Hematopoietic multipotent progenitor cell treated with erythropoietin and hydrocortisone succinate and interleukin-3 and kit ligand, for 15 days (in vitro differentiated cells): ENCODE measurements at regions not wholly inside any gene's neighbourhood (a gene's known extent, or its start where the extent isn't known, plus 50 kb on each side); places are given as distances from the start of the nearest gene placed in this dataset.

Experiments
- DNase-seq: peaks from one replicate; pipeline ENCODE4 v3.0.0-alpha.2; 2015; ENCODE audit warnings: low spot score

DNA sequence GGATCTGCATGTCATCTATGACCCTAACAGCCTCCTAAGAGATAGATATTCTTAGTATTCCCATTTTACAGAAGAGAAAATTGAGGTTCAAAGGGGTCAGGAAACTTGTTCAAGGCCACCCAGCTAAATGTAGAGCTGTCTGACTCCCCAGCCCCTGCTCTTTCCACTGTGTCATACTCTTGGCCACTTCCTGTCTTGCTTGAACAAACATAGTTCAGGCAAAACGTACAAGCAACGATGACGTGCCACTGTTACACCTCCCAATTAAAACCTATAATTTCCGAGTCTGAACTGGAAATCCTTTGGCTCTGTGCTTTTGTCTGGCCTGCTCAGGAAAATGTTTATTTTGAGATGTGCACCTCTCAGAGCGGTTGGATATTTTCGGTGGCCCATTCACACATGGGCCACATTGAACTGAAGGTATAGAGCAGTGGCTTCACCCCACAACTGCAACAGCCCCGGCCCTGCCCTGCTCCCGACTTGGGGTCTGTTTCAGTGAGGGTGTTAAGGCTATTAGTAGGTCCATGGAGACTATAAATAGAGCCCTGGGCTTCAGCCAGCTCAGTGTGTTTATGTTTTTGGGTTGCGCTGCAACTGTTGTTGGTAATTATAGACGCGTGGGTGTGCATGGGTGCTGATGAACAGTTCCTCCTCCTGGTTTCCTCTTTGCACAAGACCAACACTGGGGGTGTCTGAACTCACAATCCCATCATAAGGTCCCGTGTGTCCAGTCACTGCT lies 172.3 kb upstream of the ADO start:
- no peak for DNase-seq

DNA sequence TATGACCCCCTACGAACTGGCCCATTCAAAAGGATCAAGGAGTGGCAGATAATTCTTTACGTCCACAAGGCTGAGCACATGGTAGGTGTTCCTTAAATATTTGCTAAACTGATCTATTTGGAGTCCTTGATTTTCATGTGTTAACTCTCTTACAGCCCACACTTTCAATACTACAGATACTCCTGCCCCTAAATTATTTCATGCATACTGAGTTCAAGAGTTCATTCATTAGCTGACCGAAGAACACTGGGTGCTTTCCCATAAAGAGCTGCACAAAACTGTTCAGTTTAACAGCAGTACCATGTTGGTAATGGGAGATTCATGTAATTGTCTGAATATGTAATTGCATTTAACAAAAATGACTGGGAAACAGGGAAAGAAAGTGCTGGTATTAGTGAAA lies 170.5 kb upstream of the ADO start:
- DNase-seq, result no peak

DNA sequence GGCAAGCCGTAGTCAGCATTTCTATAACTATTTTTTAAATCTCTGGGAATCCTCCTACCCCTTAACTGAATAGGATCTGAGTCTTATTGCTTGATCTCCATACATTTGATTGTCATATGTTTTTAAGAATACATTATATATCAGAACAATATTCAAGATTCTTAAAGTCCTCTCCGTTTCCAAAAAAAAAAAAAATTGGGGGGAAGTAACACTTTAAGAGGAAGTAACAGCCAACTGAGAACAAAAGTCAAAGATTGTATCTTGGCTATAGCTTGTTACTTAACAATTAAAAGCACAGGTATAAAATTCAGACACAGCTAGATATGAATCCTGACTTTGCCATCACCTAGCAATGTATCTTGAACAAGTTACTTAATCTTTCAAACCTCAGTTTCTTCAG lies 169.9 kb upstream of the ADO start:
- no peak for DNase-seq

DNA sequence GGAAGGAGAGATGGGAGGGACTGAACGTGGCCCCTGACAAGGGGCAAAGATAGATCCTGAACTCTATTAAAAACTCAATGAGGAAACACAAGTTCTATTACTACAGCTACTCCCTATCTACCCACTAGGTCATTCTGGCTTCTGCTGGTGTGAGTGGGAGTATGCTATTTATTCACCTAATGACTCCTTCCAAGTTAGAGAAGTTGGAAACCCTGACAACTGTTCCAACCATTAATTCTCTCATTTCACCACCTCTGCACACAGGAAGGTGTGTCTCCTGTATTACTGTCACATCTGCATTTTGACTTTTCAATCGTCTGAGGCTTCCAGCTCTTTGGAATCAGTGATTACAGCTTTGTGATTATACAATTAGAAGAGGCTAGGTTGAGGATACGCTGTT lies 169.4 kb upstream of the ADO start:
- DNase-seq, result no peak

DNA sequence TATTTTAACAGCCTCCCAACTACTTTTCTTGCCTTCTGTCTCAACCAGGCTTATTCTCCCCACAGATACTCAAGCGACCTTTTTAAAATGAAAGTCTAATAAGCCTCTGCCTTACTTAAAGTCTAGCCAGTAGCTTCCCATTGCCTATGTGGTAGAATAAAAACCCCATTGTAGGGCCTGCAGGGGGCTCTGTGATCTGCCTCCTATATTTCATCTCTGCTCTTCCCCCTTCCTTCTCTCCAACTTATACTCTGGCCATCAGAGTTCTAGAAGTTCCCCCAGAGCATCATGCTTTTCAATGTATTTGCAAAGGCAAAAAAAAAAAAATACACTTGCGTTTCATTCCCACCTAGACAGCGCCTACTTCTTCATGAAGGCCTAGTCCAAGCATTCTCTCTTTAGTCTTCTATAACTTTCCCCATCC lies 167.7 kb upstream of the ADO start:
- no peak for DNase-seq

DNA sequence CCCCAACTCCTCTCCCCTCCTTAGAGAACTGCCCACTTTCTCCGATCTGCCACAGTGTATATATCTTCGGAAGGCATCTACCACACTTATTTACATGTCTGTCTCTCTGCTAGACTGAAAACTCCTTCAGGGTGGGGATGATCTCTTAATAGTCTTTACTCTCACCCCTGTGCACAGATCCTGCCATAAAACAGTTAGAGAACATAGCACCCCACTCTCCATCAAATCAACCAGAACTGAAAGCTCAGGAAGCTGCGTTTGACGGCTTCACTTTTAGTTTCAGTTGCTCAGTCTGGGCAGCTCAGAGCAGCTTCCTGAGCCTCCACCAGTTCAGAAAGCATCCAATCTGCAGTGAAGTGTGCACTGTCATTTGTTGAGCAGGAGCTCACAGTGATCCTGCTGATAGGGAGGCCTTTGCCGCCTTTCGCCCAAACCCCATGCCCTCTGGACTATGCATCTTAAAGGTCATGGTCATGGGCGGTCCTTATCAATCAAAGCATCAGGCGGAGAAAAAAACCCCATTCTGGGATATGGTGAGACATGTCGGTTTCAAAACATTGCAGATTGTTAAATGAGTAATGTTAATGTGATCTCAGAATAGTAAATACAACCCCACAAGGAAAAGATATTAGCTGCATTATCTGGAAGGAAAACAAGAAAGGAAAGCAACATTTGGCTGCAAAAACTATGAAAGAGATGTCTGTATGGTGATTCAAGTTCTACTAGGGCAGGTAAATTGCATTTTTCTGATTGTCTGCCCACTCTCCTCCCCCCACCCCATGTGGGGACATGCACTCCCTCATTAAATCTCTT lies 167.1 kb upstream of the ADO start:
- no peak for DNase-seq

DNA sequence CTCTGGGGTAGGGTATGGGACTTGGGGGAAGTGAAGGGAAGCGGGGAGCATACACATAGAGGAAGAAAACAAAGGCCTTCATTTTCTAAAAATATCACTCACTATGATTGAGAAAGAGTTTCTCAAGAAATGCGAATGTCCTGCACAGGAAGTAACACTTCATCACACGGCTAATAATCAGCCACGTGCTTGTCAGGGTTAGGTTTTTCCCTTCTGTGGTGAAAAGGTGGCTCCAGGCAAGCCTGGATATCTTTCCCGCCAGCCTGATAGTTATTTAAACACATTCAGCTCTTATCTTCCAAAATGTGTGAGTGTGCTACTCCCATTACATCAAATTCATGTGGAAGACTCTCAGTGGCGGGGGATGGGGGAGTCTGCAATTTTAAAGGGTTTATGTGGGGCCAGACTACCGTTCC lies 166.4 kb upstream of the ADO start:
- no peak for DNase-seq

DNA sequence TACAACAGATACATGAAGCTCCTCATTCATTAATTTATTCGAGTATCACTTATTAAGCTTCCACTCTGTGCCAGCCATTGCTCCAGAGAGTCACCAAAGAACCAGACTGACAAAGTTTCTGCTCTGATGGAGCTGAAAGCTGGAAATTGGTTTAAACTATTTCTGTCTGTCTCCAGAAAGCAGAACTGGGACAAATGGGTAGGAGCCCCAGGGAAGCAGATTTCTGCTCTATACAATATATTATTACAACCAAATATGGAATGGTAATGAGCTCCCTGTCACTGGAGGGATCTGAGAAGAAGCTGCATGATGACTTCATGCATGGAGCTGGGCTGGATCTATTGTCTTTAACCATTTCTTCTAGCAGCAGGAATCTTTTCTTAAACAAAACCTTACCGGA lies 165.4 kb upstream of the ADO start:
- DNase-seq, result no peak

DNA sequence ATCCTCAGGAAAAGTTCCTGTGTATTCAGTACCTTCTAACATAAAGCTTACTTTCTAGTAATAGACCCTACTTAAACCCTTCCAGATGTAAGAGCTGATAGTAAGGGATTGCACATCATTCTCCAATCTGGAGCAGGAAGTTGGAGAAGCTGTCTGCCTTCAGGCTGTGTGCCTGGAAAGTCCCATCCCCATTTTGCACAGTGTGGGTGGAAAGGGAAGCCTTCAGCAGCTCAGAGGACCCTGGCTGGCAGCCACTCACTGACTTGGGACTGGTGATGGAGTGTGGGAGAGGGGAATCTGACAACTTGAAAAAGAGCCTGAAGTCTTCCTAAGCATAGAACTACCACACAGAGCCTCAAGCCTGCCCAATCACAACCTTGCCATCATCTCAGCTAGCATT lies 164.1 kb upstream of the ADO start:
- no peak for DNase-seq

DNA sequence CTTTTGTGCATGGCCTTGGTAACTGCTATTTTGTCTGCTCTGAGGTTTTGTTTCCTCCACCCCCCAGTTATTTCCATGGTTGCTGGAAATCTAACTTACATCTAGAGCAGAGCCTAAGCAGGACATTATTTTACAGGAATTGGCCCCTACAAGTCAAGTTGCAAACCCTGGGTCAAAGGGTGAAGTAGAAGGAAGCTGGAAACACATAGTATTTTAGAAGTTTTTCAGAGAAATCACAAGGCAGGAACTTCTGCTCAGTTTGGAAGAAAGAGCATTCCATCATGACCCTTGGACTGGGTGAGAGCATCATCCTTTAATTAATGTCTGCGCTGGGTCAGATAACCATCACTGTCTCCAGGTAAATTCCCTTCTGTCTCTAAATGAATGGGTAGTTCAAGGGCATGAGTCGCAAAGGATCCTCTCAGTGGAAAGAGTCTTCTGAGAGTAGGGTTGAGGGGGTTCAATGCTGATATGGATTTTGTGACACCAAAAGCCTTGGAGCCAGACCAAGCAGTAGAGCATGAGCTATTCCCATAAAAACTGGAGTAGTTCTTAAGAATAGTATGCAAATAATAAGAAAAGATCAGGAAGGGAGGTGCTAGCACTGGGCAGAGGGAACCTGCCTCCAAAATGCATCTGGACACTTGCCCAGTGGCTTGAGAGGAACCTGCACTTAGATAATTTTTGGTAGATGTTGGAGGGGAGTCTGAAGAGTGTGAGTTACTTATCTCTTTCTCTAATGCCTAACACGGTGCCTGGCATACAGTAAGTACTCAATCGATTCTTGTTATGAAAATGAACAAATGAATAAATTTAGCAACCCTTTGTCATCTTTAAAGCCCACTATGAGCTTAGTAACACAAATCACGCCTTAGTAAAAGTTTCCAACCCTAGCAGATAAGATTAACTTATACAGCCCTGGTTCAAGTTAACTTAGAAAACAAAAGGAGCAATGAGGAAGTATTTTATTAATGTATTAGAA lies 160.6 kb upstream of the ADO start:
- no peak for DNase-seq

DNA sequence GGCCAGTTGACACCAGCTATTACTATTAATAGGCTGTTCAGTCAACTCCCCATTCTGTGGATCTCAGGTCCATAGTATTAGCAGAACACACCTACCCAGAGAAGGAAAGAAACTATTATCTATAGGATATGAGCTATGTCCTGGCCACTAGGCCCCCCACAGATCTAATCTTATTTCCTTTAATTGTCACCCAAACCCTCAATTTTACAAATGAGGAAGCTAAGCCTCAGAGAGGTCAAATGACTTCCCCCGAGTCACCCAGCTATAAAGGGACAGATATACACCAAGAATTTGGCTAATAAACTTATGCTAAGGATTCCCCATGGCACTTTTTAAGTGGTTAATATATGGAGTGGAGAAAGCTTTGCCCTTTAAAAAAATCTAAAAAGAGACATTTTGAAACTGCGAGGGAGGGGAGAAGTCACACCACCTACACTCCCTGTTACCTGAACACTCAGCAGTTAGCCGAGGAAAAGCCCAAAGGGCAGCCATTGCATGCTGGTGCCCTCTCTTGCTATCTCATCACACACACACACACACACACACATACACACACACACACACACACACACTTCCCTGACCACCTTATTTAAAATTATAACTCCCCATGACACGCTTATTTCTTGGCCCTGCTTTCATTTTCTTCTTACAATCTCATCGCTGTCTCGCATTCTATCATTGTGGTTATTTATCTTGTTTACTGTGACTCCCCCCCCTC lies 157.0 kb upstream of the ADO start:
- DNase-seq, result no peak

DNA sequence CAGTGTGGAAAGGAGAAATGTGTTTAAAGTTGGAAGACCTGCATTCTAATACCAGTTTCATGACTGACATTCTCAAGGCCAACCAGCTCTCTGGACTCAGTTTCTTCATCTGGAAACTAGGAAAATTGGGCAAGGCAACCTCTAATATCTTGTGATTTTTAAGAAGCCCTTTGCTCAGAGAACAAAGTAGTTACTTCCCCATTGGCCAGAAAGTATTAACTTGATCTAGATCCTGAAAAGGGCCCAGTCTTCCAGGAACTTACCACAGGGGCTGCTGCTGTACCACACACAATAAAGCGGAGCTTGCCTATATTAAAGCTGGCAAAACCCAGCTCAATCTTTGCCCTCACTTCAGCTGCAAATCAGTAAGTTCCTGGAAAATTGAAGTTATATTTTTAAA lies 155.6 kb upstream of the ADO start:
- no peak for DNase-seq

DNA sequence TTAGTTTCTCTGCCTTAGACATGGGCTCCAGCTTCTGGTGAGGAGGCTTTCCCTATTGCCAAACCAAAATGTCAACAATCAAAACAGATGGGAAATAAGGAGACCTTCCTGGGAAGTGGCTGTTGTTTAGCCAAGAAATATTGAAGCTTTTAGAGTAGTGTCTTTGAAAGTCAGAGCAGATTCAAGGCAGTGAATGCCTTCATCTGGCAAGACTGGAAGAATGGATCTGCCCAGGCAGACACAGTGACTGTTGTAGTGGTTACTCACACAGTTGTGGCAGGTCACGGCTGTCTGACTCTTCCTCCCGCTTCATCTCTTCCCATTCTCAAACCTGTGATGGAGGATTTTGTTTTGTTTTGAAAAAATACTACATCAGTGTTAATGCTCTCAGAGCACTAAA lies 154.1 kb upstream of the ADO start:
- no peak for DNase-seq

DNA sequence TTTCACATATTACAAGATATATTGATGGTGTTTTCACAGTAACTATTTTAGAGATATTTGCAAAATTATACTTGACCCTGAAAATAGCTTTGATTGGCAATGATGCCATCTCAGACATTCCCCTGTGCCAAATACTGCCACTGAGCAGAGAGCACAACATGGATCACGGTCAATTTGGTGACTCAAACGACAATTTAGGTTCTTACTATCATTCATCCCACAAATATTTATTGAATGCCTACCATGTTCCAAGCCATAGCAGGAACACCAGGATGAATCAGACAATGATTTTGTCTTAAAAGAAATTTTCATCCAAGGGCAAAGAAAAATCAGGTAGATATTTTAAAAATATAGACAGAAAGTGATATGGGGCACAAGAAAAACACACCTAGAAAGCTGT lies 153.2 kb upstream of the ADO start:
- DNase-seq, result no peak

DNA sequence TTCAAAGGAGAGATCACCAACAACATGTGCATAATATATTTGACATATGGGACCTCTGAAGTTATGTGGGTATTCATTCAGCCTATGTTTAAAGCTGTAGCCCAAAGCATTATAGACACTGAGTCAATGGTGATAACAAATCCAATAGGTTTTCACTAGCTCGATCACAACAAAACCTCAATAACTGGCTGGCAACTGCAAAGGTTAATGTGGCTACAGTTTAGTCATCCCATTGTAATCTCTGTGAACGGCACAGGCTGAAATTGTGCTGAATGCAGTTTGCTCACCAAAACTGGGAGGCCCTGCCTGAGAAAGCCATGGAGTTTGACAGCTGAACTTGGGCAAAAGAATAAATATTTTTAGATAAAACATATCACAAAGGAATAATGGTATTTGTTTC lies 152.4 kb upstream of the ADO start:
- DNase-seq, result no peak

DNA sequence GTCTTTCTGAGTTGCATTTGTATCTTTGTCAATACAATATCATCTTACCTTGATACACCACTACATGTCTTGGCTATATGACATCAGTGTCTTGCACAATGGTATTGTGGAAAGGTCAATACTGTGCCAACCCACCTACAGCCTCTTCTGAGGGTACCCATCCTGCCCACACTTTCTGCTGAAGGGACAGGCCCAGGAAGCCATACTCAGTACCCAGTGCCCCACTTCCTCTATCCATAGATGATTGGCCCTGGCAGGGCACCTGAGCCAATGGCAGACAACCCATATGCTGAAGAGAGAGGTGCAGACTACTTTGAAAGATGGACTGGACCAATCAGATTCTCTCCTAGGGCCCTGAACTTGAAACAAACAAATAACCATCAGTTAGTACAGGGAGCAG lies 152.0 kb upstream of the ADO start:
- no peak for DNase-seq

DNA sequence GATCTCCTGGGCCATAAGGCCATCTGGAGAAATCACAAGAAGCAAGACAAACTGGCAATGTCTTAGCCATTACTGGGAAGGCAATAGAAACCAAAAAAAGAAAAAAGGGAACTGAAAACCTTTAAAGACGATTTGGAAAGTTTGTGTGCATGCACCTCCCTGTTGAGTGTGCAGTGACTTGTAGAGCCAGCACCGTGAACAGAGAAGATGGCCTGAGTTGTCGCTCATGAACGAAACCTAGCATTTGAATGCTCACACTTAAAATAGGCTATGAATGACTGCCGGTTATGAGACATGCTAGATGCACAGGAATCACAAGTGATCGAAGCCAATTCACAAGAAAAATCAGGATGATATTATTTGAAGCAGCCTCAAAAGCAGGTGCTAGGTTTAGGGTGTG lies 151.3 kb upstream of the ADO start:
- no peak for DNase-seq

DNA sequence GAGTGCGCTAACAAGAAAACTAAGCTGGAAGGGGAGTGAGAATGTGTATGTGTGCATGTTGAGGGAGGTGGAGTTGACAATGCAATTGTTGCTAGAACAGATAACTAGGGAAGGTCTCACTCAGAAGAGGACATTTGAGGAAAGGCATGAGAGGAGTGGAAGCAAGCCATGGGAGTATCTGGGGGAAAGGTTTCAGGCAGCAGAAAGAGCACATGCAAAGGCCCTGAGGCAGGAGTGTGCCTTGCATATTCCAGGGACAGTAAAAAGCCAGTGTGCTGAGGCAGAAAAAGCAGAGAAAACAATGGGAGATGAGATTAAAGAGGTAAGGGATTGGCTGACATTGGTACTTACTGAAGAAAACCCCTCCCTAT lies 149.6 kb upstream of the ADO start:
- DNase-seq, result no peak

DNA sequence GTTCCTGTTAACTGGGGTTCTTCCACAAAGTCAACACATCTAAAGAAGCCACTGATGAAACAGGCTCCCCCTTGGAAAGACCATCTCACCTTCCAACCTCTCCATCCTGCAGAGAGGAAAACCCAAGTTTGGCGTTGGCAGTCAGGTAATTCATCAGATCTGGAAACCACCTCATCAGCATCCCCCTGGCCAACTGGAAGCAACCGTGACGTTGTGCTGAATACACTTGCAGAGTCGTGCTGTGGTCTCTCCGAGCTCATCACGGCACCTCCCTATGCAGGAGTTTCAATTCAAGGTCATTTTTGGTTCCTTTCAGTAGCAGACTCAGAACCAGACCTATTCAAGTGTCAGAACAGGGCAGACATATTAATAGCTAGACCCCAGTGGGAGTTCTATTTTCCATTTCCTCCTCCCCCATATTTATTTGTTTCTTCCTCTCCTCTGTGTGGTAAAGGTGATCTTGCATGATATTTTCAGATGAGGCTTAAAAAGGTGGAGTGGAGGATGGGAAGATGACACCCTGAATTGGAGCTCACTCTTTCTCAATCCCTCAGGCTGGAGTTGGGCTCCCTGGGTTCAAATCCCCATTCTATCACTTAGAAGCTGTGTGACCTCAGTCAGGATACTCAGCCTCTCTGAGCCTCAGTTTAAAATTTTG lies 149.1 kb upstream of the ADO start:
- DNase-seq, result no peak

DNA sequence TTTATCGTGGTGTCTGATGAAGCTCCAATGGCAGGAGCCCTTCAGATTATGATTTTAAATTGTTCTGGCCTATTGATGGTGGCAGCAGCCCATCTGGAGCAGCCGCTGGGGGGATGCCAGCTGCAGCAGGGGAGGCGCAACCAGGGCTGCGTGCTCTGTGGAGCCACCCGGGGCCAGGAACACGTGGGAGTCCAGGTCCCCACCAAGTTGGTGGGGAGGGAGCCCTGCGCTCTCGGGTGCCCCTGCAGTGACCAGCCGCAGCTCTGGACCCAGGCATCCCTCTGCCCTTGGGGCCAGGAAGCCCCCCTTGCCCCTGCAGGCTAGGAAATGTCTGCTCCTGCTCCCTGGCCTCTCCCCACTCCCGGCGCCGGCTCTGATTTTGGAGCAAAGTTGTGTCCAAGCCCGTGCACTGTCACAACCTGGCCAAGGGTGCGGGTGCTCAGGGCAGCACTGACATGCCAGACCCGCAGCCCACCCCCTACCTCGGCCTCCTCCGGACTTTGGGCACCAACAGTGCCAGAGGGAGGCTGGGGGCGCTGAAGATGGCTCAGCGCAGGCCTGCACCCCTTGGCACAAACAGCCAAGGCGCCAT lies 147.2 kb upstream of the ADO start:
- no peak for DNase-seq

DNA sequence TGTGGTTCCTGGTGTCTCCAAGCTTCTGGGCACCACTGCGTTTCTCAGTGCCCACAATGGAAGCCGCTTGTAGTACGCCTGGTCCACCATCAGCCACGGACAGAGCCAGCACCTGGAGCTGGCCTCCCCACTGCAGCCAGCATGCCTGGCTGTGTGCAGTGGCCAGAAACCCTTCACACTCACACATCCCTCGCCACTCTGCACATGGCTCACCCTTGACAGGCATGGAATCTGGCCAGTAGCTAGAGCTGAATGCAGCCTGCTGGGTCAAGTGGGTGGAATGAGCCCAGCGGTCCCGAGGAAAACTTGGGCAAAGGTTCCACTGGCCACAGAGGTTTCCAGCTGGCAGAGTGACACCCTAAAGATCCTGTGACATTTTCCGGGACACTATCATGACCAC lies 146.0 kb upstream of the ADO start:
- no peak for DNase-seq
